ENCODE measurements at regions not wholly inside any gene's neighbourhood (a gene's known extent, or its start where the extent isn't known, plus 50 kb on each side); places are given as distances from the start of the nearest gene placed in this dataset.
"Not testable (repeated sequence)": the region's sequence is repeated elsewhere in the genome, so short reads cannot be mapped to it uniquely, and the experiment has no call there.

GRCh38 chr5:93240228-93240834, 340.7 kb downstream of the NR2F1-AS1 start:
- DNase-seq = no peak

GRCh38 chr5:93236807-93237421, 344.1 kb downstream of the NR2F1-AS1 start:
- Histone ChIP-seq H3K36me3 (replicated peaks; ENCODE audit: control insufficient read depth, insufficient read depth, low read length) (no peaks in the 10 kb centered on the region), H3K4me3 (ENCODE audit: insufficient read depth, low read depth, low read length) (no peak overlapping the region), H3K27me3 (ENCODE audit: control insufficient read depth, insufficient read depth, low read length) (no peaks in the 10 kb centered on the region)
- no peak for DNase-seq

More at GRCh38 chr5:93240228-93240834, 340.7 kb downstream of the NR2F1-AS1 start:
- H3K27me3 ChIP-seq (ENCODE audit: control insufficient read depth, insufficient read depth, low read length) = peaks cover 4% of the 10 kb centered on the region; the same call in 1 of the 2 replicates
- no peak overlapping the region for H3K4me3 ChIP-seq (ENCODE audit: insufficient read depth, low read depth, low read length)
- H3K36me3 ChIP-seq (replicated peaks; ENCODE audit: control insufficient read depth, insufficient read depth, low read length) = no peaks in the 10 kb centered on the region

DNA sequence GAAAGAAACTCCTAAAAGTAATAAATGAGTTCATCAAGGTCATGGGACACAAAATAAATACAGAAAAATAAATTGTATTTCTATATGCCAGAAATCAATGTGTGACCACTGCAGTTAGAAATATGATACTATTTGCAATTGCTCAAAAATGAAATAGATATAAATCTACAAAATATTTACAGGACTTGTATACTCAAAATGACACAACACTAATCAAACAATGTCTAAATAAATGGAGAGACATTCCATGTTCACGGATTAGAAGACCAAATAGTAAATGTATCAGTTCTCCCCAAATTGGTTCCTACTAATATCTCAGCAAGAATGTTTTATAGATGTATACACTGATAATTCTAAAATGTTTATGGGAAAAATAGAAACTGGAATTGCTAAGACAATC, 345.3 kb downstream of the NR2F1-AS1 start:
- H3K4me3 ChIP-seq (ENCODE audit: insufficient read depth, low read depth, low read length) = no peak overlapping the region
- H3K36me3 ChIP-seq (replicated peaks; ENCODE audit: control insufficient read depth, insufficient read depth, low read length) = no peaks in the 10 kb centered on the region
- no peaks in the 10 kb centered on the region for H3K27me3 ChIP-seq (ENCODE audit: control insufficient read depth, insufficient read depth, low read length)
- DNase-seq = no peak

- no peak overlapping the region for H3K4me3 ChIP-seq (ENCODE audit: insufficient read depth, low read depth, low read length)
- no peak for DNase-seq
- no peaks in the 10 kb centered on the region for H3K36me3 ChIP-seq (replicated peaks; ENCODE audit: control insufficient read depth, insufficient read depth, low read length)
- no peaks in the 10 kb centered on the region for H3K27me3 ChIP-seq (ENCODE audit: control insufficient read depth, insufficient read depth, low read length)
Measured at GRCh38 chr5:93226202-93226735, 354.8 kb downstream of the NR2F1-AS1 start.

DNA sequence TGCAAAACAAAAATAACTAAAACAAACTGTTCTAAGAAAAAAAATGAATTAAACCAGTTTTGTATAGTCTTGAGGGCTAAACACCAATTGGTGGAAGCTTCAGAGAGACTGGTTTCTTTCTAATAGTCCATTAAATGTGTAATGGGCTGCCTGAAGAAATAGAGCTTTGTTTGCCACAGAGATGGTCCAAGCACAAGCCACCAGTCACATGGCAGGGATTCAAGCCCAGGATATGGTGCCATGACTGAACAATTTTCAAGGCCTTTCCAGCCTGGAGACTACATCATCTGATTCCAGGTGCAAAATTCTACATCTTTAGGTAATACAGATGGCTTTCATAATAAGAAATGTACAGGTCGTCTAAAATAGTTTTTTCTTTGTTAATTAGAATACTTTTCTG, 355.3 kb downstream of the NR2F1-AS1 start:
- Histone ChIP-seq H3K36me3 (replicated peaks; ENCODE audit: control insufficient read depth, insufficient read depth, low read length) (no peaks in the 10 kb centered on the region), H3K27me3 (ENCODE audit: control insufficient read depth, insufficient read depth, low read length) (no peaks in the 10 kb centered on the region), H3K4me3 (ENCODE audit: insufficient read depth, low read depth, low read length) (no peak overlapping the region)
- no peak for DNase-seq

- no peak for DNase-seq
- no peaks in the 10 kb centered on the region for H3K27me3 ChIP-seq (ENCODE audit: control insufficient read depth, insufficient read depth, low read length)
- no peaks in the 10 kb centered on the region for H3K36me3 ChIP-seq (replicated peaks; ENCODE audit: control insufficient read depth, insufficient read depth, low read length)
- H3K4me3 ChIP-seq (ENCODE audit: insufficient read depth, low read depth, low read length) = no peak overlapping the region
Measured at GRCh38 chr5:93224624-93225023, 356.4 kb downstream of the NR2F1-AS1 start.

GRCh38 chr5:93221773-93222172, 359.2 kb downstream of the NR2F1-AS1 start:
- Histone ChIP-seq H3K4me3 (ENCODE audit: insufficient read depth, low read depth, low read length) (no peak overlapping the region), H3K36me3 (replicated peaks; ENCODE audit: control insufficient read depth, insufficient read depth, low read length) (no peaks in the 10 kb centered on the region), H3K27me3 (ENCODE audit: control insufficient read depth, insufficient read depth, low read length) (no peaks in the 10 kb centered on the region)
- DNase-seq = no peak

DNA sequence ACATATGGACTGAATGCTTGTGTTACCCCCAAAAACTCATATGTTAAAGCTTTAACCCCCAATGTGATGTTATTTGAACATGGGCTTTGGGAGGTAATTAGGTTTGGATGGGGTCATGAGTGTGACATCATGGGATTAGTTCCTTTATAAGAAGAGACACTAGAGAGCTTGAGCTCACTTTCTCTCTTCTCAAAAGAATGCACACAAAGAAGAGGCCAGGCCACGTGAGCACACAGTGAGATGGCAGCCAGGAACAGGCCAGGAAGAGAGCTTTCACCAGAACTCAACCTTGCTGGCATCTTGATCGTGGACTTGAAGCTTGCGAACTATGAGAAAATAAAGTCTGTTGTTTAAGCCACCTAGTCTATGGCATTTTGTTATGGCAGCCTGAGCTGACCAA, 360.6 kb downstream of the NR2F1-AS1 start:
- no peaks in the 10 kb centered on the region for H3K36me3 ChIP-seq (replicated peaks; ENCODE audit: control insufficient read depth, insufficient read depth, low read length)
- H3K4me3 ChIP-seq (ENCODE audit: insufficient read depth, low read depth, low read length) = no peak overlapping the region
- no peaks in the 10 kb centered on the region for H3K27me3 ChIP-seq (ENCODE audit: control insufficient read depth, insufficient read depth, low read length)
- no peak for DNase-seq

DNA sequence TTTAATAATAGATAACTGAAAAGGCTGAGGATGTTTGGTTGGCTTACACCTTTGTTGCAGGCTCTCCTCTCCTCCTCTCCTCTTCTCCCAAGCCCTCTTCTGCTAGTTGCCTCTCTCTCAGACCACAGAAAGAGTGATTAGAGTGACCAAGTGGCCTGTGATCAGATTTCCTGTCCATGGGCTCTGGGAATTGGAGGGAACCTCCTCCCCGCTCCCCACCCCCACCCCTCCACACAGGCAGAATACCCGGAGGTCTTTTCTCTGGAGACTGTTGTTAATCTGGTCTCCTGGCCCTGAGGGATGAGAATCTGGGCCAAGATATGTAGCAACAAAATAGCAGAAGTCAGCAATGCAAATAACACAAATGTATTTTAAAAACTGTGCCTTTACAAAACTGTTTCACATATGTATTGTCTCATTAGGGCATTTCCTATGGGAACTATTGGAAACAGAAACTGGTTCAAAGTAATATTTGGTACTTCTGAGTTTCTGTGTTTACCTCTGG, 361.3 kb downstream of the NR2F1-AS1 start:
- DNase-seq = peak; percentile 15
- Histone ChIP-seq H3K36me3 (replicated peaks; ENCODE audit: control insufficient read depth, insufficient read depth, low read length) (no peaks in the 10 kb centered on the region), H3K4me3 (ENCODE audit: insufficient read depth, low read depth, low read length) (no peak overlapping the region), H3K27me3 (ENCODE audit: control insufficient read depth, insufficient read depth, low read length) (no peaks in the 10 kb centered on the region)

DNA sequence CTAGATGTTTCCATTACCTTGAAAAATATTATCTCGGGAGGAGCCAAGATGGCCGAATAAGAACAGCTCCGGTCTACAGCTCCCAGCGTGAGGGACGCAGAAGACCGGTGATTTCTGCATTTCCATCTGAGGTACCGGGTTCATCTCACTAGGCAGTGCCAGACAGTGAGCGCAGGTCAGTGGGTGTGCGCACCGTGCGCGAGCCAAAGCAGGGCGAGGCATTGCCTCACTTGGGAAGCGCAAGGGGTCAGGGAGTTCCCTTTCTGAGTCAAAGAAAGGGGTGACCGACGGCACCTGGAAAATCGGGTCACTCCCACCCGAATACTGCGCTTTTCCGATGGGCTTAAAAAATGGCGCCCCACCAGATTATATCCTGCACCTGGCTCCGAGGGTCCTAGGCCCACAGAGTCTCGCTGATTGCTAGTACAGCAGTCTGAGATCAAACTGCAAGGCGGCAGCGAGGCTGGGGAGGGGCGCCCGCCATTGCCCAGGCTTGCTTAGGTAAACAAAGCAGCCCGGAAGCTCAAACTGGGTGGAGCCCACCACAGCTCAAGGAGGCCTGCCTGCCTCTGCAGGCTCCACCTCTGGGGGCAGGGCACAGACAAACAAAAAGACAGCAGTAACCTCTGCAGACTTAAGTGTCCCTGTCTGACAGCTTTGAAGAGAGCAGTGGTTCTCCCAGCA, 367.8 kb downstream of the NR2F1-AS1 start:
- H3K36me3 ChIP-seq (replicated peaks; ENCODE audit: control insufficient read depth, insufficient read depth, low read length); H3K27me3 ChIP-seq (ENCODE audit: control insufficient read depth, insufficient read depth, low read length); H3K4me3 ChIP-seq (ENCODE audit: insufficient read depth, low read depth, low read length); DNase-seq: not testable (repeated sequence)

GRCh38 chr5:93209476-93209875, 371.5 kb downstream of the NR2F1-AS1 start:
- Histone ChIP-seq H3K4me3 (ENCODE audit: insufficient read depth, low read depth, low read length) (no peak overlapping the region), H3K27me3 (ENCODE audit: control insufficient read depth, insufficient read depth, low read length) (no peaks in the 10 kb centered on the region), H3K36me3 (replicated peaks; ENCODE audit: control insufficient read depth, insufficient read depth, low read length) (no peaks in the 10 kb centered on the region)
- no peak for DNase-seq

DNA sequence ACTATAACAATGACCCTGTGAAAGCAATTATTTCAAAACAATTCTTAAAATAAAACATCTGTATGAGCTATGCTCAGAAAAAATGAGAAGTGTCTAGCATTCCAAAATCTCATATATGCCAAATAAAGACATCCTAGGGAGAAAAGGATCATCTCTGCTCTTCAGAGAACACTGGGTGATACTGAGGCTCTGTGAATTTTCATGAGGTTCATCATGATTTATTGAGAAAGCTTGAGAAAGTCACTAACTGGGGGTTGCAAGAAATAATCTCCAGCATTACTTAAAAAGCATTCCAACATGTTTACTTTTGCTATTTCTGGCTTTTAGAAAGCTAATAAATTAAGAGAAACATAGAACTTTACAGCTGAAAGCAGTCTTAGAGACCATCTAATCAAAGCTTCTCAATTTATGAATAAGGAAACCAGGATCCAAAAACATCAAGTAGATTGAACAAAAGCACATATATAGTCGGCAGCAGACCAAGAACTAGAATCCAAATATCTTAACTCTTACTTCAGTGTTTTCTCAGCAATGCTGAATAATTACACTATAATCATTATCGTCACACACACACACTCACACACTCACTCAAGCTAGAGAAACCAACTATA, 372.8 kb downstream of the NR2F1-AS1 start:
- Histone ChIP-seq H3K27me3 (ENCODE audit: control insufficient read depth, insufficient read depth, low read length) (no peaks in the 10 kb centered on the region), H3K36me3 (replicated peaks; ENCODE audit: control insufficient read depth, insufficient read depth, low read length) (no peaks in the 10 kb centered on the region), H3K4me3 (ENCODE audit: insufficient read depth, low read depth, low read length) (no peak overlapping the region)
- no peak for DNase-seq

GRCh38 chr5:93206203-93206602, 374.8 kb downstream of the NR2F1-AS1 start:
- no peak for DNase-seq
- Histone ChIP-seq H3K4me3 (ENCODE audit: insufficient read depth, low read depth, low read length) (no peak overlapping the region), H3K27me3 (ENCODE audit: control insufficient read depth, insufficient read depth, low read length) (no peaks in the 10 kb centered on the region), H3K36me3 (replicated peaks; ENCODE audit: control insufficient read depth, insufficient read depth, low read length) (no peaks in the 10 kb centered on the region)

DNA sequence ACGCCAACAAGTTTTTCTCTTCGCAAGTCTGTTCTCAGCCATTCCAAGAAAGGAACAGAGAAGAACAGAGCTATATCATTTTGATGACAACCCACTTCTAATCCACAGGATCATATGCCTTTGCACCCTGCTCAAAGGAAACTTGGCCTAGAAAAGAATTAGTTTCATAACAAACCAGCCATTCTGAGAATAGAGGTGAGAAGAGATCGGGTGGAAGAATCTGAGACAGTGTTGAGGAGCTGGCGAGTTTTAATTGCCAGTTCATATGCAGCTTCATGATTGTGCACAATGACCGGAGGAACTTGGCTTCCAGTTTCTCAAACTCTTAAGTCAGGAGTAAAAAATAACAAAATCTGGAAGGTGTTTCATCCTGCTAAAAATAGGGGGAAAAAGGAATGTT, 380.0 kb downstream of the NR2F1-AS1 start:
- no peaks in the 10 kb centered on the region for H3K36me3 ChIP-seq (replicated peaks; ENCODE audit: control insufficient read depth, insufficient read depth, low read length)
- no peaks in the 10 kb centered on the region for H3K27me3 ChIP-seq (ENCODE audit: control insufficient read depth, insufficient read depth, low read length)
- H3K4me3 ChIP-seq (ENCODE audit: insufficient read depth, low read depth, low read length) = no peak overlapping the region
- no peak for DNase-seq
